Ishikawa (cell line): ENCODE measurements at regions not wholly inside any gene's neighbourhood (a gene's known extent, or its start where the extent isn't known, plus 50 kb on each side); places are given as distances from the start of the nearest gene placed in this dataset.

Source experiments
- CEBPB ChIP-seq: IDR thresholded peaks from 2 replicates; pipeline ENCODE4 v1.6.1; 2012
- CREB1 ChIP-seq: IDR thresholded peaks from 2 replicates; pipeline ENCODE4 v1.6.1; 2012; ENCODE audit warnings: low read depth
- EGR1 ChIP-seq: IDR thresholded peaks from 2 replicates; pipeline ENCODE4 v1.6.1; 2012
- EP300 ChIP-seq: IDR thresholded peaks from 2 replicates; pipeline ENCODE4 v1.6.1; 2012; ENCODE audit warnings: borderline replicate concordance
- FOXM1 ChIP-seq: IDR thresholded peaks from 2 replicates; pipeline ENCODE4 v1.6.1; 2012; ENCODE audit warnings: low read depth, borderline replicate concordance
- NFIC ChIP-seq: IDR thresholded peaks from 2 replicates; pipeline ENCODE4 v1.6.1; 2012
- RAD21 ChIP-seq: IDR thresholded peaks from 2 replicates; pipeline ENCODE4 v1.6.1; 2012; ENCODE audit warnings: low read depth
- TAF1 ChIP-seq: IDR thresholded peaks from 2 replicates; pipeline ENCODE4 v1.6.1; 2012; ENCODE audit warnings: low read depth, mild to moderate bottlenecking
- TCF12 ChIP-seq: IDR thresholded peaks from 2 replicates; pipeline ENCODE4 v1.6.1; 2012; ENCODE audit warnings: low read depth
- TEAD4 ChIP-seq: IDR thresholded peaks from 2 replicates; pipeline ENCODE4 v1.6.1; 2012
- USF1 ChIP-seq: IDR thresholded peaks from 2 replicates; pipeline ENCODE4 v1.6.1; 2012
- YY1 ChIP-seq: IDR thresholded peaks from 2 replicates; pipeline ENCODE4 v1.6.1; 2012; ENCODE audit warnings: low read depth
- ZBTB7A ChIP-seq: IDR thresholded peaks from 2 replicates; pipeline ENCODE4 v1.6.1; 2012; ENCODE audit warnings: low read depth
- TF ChIP-seq, protein P1 (sequence below): IDR thresholded peaks from 2 replicates; pipeline ENCODE4 v1.6.1; 2012; ENCODE audit warnings: low read depth, mild to moderate bottlenecking
- TF ChIP-seq, protein P2 (sequence below): IDR thresholded peaks from 2 replicates; pipeline ENCODE4 v1.6.1; 2012

DNA sequence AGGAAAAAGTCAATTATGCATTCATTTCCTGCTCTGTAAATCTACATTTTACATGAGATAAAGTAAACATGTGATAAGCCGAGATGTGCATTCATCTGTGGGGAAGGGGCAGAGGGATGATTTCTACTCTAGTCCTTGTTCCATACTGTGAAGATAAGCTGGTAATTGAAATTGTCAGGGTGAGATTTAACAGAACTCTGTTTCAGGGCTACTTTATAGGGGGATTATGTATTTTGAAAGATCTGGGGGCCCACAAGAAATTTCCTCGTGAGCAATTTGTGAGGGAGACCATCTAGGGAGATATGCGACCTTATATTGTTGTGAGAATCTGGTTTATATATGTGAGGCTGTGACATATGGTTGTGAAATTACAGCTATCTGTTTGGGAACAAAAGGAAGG is 73.1 kb upstream of the KCNK1 start:
- TF ChIP-seq CREB1 (no peak), TCF12 (no peak), YY1 (no peak), TAF1 (no peak)

DNA sequence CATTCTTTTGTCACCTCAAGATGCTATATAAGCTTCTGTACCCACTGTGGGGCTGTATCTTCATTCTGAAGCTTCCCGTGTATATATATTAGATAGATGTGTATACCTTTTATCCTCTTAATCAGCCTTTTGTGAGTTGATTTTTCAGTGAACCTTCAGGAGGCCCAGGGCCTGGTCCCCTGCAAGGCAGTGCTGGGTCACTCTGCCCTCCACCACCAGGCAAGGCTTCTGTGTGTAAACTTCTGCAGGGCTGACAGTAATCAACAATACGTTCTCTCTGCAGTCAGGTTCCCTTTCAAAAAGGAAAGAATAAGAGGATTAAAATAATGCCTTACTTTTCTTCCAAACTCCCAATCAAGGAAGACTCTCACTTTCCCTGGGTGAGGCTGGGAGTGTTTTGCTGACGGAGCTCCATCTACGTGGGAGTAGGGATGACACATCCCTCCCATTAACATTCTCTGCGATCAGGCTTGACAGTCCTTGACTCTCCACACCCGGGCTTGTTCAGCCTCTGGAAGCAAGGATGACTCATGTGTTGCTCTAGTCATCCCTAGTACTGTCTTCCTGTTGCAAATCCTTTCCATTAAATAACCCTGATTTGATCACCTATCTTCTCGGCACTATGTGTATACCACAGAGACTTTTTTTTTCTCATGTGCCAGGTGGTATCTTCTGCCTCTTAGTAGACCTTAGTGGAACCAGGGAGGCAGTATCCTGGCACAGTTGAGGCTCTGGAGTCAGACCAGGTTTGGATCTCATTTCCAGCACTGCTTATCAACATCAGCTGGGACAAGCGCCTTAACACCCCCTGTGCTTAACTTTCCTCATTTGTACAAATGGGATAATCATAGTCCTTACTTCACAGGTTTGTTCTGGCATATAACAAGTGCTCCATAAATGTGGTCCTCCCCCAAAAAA is 70.3 kb upstream of the KCNK1 start:
- no peak for TF ChIP-seq RAD21
- TF ChIP-seq EGR1: no peak
- TF ChIP-seq NFIC: no peak
- TF ChIP-seq, protein P1, sequence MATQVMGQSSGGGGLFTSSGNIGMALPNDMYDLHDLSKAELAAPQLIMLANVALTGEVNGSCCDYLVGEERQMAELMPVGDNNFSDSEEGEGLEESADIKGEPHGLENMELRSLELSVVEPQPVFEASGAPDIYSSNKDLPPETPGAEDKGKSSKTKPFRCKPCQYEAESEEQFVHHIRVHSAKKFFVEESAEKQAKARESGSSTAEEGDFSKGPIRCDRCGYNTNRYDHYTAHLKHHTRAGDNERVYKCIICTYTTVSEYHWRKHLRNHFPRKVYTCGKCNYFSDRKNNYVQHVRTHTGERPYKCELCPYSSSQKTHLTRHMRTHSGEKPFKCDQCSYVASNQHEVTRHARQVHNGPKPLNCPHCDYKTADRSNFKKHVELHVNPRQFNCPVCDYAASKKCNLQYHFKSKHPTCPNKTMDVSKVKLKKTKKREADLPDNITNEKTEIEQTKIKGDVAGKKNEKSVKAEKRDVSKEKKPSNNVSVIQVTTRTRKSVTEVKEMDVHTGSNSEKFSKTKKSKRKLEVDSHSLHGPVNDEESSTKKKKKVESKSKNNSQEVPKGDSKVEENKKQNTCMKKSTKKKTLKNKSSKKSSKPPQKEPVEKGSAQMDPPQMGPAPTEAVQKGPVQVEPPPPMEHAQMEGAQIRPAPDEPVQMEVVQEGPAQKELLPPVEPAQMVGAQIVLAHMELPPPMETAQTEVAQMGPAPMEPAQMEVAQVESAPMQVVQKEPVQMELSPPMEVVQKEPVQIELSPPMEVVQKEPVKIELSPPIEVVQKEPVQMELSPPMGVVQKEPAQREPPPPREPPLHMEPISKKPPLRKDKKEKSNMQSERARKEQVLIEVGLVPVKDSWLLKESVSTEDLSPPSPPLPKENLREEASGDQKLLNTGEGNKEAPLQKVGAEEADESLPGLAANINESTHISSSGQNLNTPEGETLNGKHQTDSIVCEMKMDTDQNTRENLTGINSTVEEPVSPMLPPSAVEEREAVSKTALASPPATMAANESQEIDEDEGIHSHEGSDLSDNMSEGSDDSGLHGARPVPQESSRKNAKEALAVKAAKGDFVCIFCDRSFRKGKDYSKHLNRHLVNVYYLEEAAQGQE: no peak
- no peak for TF ChIP-seq CEBPB

DNA sequence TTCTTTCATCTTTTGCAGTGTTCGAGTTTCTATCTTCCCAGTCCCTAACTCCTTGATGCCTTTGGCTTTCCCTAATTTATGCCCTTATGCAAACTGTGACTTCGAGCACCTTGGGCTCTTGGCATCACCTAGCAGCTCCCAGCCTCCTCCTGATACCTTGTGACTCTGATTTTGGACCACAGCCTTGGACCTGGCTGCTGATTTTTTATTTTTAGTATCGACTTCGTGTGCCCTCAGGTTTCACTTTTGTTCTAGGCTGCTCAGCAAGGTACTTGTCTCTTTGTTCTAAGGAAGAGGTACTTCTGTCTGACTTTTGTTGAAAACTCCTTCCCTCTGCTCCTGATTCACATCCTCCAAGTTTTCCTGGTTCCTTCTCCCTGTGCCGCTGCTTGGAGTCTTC is 69.6 kb upstream of the KCNK1 start:
- TF ChIP-seq TCF12 (no peak), EP300 (no peak), CEBPB (no peak), EGR1 (no peak), FOXM1 (no peak), RAD21 (no peak), USF1 (no peak), YY1 (no peak), CREB1 (no peak), ZBTB7A (no peak), NFIC (no peak), TEAD4 (no peak), TAF1 (no peak)
- TF ChIP-seq, protein P1: no peak
- TF ChIP-seq, protein P2, sequence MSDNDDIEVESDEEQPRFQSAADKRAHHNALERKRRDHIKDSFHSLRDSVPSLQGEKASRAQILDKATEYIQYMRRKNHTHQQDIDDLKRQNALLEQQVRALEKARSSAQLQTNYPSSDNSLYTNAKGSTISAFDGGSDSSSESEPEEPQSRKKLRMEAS: no peak

DNA sequence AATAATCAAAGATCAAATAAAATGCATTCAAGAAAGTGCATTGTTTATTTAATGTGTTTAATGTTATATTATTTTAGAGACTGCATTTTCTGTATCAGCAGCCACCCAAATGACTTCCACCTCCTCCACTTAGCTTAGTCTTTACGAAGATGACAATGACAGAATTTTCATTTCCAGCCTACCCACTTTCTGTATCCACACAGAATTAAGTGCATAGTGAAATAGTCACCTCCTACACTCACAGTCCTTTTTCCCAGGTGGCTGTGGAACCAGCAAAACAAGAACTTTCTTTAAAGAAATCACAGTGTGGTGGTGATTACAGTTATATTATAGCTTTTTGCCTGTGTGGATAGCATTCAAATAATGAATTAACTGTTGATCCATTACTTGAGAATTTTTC is 66.2 kb upstream of the KCNK1 start:
- no peak for TF ChIP-seq CEBPB
- no peak for TF ChIP-seq CREB1
- no peak for TF ChIP-seq NFIC
- TF ChIP-seq, protein P1: no peak
- TF ChIP-seq, protein P2: no peak
- no peak for TF ChIP-seq TEAD4
- TF ChIP-seq RAD21: no peak
- TF ChIP-seq EP300: no peak
- TF ChIP-seq YY1: no peak
- TF ChIP-seq TAF1: no peak
- no peak for TF ChIP-seq EGR1
- no peak for TF ChIP-seq USF1
- TF ChIP-seq TCF12: no peak

GRCh38 chr1:233549404-233549803 is 64.5 kb upstream of the KCNK1 start:
- no peak for TF ChIP-seq EP300
- TF ChIP-seq TCF12: no peak
- no peak for TF ChIP-seq TEAD4
- TF ChIP-seq, protein P1: no peak
- no peak for TF ChIP-seq USF1
- TF ChIP-seq FOXM1: no peak
- no peak for TF ChIP-seq TAF1
- no peak for TF ChIP-seq YY1
- no peak for TF ChIP-seq ZBTB7A
- TF ChIP-seq EGR1: no peak
